Stimulated activated naive CD8-positive, alpha-beta T cell treated with anti-CD3 and anti-CD28 coated beads, Interleukin-15, Interleukin-2, amounts not matched to agents 100 U/mL and 50 U/mL, for 24 hours (primary cell): ENCODE measurements at regions not wholly inside any gene's neighbourhood (a gene's known extent, or its start where the extent isn't known, plus 50 kb on each side); places are given as distances from the start of the nearest gene placed in this dataset.

Source experiments
- ATAC-seq: fragments of 150-1000 bp; cut with Tn5 transposase; one replicate; pipeline ENCODE4 v1.10.0; 2021
- DNase-seq: peaks from one replicate; pipeline ENCODE4 v3.0.0; 2021

DNA sequence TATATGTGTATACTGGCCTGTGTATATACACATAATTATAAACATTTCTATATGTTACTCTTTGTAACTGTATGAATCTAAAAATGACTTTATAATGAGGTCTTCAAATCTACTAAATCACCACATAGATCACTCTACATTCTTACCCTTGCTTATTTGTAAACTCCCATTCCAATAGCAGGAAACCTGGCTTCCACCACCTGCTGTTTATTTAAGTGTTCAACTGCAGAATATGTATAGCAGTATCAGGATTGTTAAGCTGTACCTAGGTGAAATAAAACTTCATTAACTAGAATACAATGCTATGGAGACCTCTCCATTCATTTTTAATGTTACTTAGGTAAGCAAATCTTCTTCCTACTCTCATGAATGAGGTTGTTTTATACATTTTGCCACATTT, 1351.1 kb upstream of the B3GALT2 start:
- DNase-seq = no peak
- ATAC-seq = no peak

DNA sequence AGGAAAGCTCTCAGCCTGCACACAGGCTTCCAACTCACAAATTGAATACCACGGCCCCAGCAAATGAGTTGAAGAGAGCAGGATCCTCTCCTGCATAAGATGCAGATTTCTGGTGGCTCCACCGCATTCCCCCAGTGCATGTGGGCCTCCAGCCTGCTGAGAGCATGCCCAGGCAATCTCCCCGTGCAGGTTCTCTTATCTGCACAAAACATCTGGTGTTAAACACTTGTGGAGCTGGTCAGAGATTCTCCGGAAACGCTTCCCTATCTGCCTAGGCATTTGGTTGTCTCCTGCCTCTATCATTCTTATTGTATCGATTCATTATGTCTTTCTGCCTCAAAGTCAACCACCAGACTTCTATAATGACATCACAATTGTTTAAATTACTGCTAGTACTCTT, 1349.0 kb upstream of the B3GALT2 start:
- ATAC-seq (no peak), DNase-seq (no peak)

- DNase-seq (no peak), ATAC-seq (no peak)
Measured at GRCh38 chr1:194534784-194535183, 1348.4 kb upstream of the B3GALT2 start.

- ATAC-seq (no peak), DNase-seq (no peak)
Measured at GRCh38 chr1:194533641-194534040, 1347.2 kb upstream of the B3GALT2 start.

GRCh38 chr1:194517567-194517966, 1331.2 kb upstream of the B3GALT2 start:
- no peak for ATAC-seq
- DNase-seq = no peak

DNA sequence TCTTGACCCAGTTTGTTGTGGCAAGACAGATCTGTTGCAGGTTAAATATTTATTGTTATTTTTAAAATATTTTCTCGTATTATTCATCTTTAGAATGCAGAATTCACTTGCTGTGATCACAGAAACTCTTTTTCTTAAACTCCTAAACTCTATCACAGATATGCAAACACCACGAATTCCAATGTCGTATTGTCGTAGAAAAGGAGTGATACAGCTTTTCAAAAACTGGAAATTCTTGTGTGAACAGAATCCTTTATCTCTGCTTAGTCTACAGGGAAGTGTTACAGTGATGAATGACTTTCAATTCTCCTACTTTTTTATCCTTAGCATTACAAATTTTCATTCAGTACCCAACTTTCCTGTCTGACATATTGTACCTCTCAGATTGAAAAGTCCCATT, 1329.5 kb upstream of the B3GALT2 start:
- ATAC-seq (no peak), DNase-seq (no peak)

- ATAC-seq = no peak
- DNase-seq = no peak
Measured at GRCh38 chr1:194512957-194513356, 1326.5 kb upstream of the B3GALT2 start.

GRCh38 chr1:194512345-194512744, 1325.9 kb upstream of the B3GALT2 start:
- DNase-seq = no peak
- ATAC-seq = no peak

GRCh38 chr1:194503209-194503608, 1316.8 kb upstream of the B3GALT2 start:
- ATAC-seq (no peak), DNase-seq (no peak)

- ATAC-seq = no peak
Measured at GRCh38 chr1:194495434-194495833, 1309.0 kb upstream of the B3GALT2 start.

DNA sequence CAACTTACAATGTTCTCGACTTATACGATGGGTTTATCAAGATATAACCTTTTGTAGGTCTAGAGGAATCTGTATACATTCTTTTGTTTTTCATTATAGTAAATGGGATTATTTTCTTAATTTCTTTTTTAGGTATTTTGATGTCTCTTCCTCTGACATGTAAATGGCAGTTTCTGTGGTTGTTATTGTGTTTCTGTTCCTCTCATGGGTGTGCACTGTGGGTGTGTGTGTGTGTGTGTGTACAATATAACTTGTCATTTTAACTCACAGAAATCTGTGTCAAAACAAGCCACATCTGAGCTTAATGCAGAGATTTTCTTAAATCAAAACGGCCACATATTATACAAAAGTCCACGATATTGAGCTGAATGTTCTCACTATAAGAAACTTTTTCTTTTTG, 1300.8 kb upstream of the B3GALT2 start:
- no peak for DNase-seq
- ATAC-seq = no peak

More at GRCh38 chr1:194495434-194495833, 1309.0 kb upstream of the B3GALT2 start:
- no peak for DNase-seq

DNA sequence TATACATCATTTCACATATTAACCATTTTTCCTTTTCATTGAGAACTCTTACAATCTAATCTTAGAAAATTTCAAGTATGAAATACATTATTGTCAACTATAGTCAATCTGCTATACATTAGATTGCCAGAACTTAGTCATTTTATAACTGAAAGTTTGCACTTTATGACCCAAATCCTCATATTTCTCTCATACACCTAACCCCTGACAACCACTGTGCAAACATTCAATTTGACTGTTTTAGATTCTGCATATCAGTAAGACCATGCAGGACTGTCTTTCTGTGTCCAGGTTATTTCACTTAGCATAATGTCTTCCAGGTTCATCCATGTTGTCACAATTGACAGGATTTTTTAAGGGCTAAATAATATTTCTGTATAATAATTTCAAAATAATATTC, 1299.0 kb upstream of the B3GALT2 start:
- DNase-seq = no peak

DNA sequence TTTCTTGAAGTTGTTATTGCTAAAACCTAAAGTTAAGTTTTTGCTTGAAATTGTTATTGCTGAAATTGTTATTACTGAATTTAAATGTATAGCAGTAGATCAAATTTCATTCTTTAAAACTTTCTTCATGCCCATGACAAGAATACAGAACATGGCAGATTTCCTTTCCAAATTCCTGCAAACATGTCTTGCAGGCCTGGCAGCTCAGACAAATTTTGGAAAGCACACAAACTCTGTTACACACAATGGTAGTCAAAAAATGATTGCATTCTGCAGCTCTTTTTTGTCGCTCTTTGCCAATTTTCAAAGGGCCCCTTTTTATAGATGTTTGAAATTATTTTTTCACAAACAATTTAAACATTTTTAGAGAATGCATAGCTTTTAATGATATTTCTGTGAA, 1292.3 kb upstream of the B3GALT2 start:
- ATAC-seq (no peak), DNase-seq (no peak)

More for the DNA sequence above, 1299.0 kb upstream of the B3GALT2 start:
- no peak for ATAC-seq

GRCh38 chr1:194477908-194478307, 1291.5 kb upstream of the B3GALT2 start:
- ATAC-seq = no peak
- DNase-seq = no peak

- DNase-seq (no peak), ATAC-seq (no peak)
Measured at GRCh38 chr1:194476872-194477271, 1290.5 kb upstream of the B3GALT2 start.

DNA sequence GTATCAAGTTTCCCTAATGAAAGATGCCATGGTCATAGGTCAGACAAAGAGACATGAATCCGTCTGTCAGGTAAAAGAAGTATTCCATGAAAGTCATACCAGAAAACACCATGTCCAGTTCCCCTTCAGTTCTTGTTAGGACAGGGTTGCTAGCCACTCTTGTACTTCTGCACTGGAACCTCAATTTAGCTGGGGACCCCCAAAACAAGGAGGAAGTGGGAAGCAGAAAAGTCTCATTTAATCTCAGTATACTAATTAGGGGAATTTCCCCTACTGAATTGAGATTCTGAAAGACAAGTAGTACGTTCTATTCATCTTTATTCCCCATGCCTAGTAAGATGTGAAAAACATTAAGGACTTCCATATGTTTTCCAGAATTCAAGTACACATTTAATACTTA, 1289.9 kb upstream of the B3GALT2 start:
- ATAC-seq (no peak), DNase-seq (no peak)

DNA sequence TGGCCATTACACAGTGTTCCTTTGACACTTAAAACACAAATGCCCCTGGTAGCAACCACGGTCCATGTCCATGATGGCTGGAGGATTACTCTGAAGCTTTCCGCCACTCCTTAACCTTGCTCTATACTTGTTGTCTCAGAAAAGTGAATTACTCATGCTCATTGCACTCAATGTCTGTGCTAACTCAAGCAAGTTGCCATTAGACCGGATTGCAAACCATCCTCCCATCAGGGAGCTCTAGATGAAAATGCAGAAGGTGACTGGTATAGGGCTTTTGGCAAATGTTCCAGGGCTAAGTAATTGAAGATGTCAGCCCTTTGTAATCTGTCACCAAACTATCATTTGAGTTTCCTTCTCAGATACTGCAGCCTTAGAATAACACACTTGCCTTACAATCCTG, 1288.3 kb upstream of the B3GALT2 start:
- ATAC-seq = no peak

DNA sequence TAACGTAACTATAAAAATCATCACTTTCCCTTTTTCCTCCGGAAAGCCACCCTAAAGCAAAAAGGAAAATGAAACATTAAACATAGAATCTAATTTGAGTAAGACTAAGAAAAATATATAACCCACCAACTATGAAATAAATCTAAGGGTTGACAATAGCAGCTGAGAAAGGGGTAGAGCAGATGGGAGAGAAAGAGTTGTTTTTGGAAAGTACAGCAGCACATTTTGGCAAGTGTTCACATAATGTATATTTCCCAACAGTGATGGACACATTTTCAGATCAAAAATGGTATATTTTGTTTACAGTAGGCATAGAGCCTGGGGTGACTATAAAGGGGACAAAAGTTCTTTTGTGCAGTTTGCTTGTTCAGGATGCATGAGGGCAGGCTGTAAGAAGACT, 1287.4 kb upstream of the B3GALT2 start:
- DNase-seq (no peak), ATAC-seq (no peak)

More for the DNA sequence above, 1288.3 kb upstream of the B3GALT2 start:
- DNase-seq = no peak

- no peak for ATAC-seq
- no peak for DNase-seq
Measured at GRCh38 chr1:194469282-194469681, 1282.9 kb upstream of the B3GALT2 start.

GRCh38 chr1:194466706-194467105, 1280.3 kb upstream of the B3GALT2 start:
- DNase-seq = no peak
- ATAC-seq = no peak

DNA sequence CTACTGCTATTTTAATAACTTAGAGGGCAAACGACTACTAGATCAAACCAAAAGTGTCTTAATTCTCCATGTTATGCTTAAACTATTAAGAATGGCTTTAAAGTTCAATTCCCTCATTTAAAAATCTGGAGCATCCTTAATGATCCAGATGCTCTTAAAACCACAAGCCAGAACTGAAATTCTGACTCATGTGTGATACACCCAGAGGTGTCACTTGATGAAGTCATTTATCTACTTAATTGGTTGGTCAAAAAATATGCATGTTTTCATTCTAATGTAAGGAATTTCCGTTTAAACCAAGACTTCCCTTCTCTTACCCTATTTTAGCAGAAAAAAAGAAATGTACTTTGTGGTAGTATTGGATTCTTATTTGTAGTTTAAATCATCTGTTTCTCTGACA, 1261.2 kb upstream of the B3GALT2 start:
- DNase-seq (no peak), ATAC-seq (no peak)

DNA sequence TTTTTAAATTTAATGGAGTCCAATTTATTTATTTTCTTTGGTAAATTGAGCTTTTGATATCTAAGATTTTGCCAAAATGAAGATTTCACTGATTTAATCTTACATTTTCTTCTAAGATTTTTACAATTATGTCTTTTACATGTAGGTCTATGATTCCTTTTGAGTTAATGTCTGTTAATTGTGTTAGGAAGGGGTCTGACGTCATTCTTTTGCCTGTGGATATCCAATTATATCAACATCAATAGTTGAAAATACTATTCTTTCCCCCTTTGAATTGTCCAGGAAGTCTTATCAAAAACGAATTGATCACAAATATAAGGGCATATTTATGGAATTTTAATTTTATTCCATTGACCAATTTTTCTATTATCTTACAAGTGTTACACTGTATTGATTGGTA, 1258.8 kb upstream of the B3GALT2 start:
- ATAC-seq = no peak
- no peak for DNase-seq

- ATAC-seq (no peak), DNase-seq (no peak)
Measured at GRCh38 chr1:194442901-194443575, 1256.6 kb upstream of the B3GALT2 start.

- no peak for DNase-seq
- ATAC-seq = no peak
Measured at GRCh38 chr1:194437135-194437534, 1250.7 kb upstream of the B3GALT2 start.

GRCh38 chr1:194431121-194431520, 1244.7 kb upstream of the B3GALT2 start:
- DNase-seq = no peak
- ATAC-seq = no peak
